ENCODE measurements at regions not wholly inside any gene's neighbourhood (a gene's known extent, or its start where the extent isn't known, plus 50 kb on each side); places are given as distances from the start of the nearest gene placed in this dataset.
"Not testable (repeated sequence)": the region's sequence is repeated elsewhere in the genome, so short reads cannot be mapped to it uniquely, and the experiment has no call there.

DNA sequence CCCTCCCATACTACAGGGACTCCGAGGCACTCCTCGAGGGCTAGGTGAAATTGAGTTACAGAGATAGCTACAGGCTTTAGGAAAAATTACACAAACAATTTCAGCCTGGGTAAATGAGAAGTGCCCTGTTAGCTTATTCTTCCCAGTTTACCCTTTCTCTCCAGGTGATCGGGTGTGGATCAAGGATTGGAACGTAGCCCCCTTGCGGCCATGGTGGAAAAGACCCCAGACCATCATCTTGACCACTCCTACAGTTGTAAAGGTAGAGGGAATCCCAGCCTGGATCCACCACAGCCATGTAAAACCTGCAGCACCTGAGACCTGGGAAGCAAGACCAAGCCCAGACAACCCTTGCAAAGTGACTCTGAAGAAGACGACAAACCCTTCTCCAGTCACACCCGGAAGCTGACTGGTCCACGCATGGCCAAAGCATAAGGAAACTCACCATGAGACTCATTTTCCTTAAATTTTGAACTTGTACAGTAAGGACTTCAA is 600.6 kb downstream of the UQCRFS1 start:
- no peak for DNase-seq (ENCODE audit: extremely low read depth, low read depth)
- TF ChIP-seq CTCF (IDR thresholded peaks at IDR 0.05; ENCODE audit: low read depth, low read length) = no peak

GRCh38 chr19:28611227-28611914 is 601.6 kb downstream of the UQCRFS1 start:
- DNase-seq (ENCODE audit: extremely low read depth, low read depth) = not testable (repeated sequence)

DNA sequence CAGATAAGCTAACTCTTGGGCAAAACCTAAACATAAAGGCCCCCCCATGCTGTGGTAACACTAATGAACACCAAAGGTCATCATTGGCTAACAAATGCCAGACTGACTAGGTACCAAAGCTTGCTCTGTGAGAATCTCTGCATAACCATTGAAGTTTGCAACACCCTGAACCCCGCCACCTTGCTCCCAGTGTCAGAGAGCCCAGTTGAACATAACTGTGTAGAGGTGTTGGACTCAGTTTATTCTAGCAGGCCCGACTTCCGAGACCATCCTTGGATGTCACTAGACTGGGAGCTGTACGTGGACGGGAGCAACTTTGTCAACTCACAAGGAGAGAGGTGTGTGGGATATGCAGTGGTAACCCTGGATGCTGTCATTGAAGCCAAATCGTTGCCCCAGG is 602.2 kb downstream of the UQCRFS1 start:
- no peak for TF ChIP-seq CTCF (IDR thresholded peaks at IDR 0.05; ENCODE audit: low read depth, low read length)
- no peak for DNase-seq (ENCODE audit: extremely low read depth, low read depth)

DNA sequence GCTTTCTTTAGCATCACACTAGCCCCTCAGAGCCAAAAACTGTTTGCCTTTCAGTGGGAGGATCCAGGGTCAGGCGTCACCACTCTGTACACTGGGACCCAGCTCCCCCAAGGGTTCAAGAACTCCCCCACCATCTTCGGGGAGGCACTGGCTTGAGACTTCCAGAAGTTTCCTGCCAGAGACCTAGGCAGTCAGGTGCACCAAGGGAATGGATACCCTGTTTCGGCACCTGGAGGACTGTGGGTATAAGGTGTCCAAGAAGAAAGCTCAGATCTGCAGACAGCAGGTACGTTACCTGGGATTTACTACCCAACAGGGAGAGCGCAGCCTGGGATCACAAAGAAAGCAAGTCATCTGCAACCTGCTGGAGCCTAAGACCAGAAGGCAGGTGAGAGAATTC is 603.0 kb downstream of the UQCRFS1 start:
- TF ChIP-seq CTCF (IDR thresholded peaks at IDR 0.05; ENCODE audit: low read depth, low read length) = no peak
- DNase-seq (ENCODE audit: extremely low read depth, low read depth) = no peak

DNA sequence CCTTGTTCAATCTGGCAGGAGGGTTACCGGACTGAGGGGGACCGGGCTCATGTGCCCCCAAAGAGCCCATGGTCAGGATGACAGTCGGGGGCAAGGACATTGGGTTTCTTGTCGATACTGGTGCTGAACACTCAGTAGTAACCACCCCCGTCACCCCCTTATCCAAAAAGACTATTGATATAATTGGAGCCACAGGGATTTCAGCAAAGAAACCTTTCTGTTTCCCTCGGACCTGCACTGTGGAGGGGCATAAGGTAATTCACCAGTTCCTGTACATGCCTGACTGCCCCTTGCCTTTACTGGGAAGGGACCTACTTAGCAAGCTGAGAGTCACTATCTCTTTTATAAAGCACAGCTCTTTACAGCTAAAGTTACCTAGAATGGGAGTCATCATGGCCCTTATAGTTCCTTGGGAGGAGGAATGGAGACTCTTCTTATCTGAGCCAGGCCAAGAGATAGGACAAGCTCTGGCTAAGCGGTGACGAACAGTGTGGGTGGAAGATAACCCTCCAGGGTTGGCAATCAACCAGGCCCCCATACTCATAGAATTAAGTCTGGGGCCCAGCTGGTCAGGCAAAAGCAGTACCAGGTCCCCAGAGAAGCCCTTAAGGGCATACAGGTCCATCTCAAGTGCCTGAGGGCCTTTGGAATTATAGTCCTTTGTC is 603.7 kb downstream of the UQCRFS1 start:
- TF ChIP-seq CTCF (IDR thresholded peaks at IDR 0.05; ENCODE audit: low read depth, low read length) = no peak
- DNase-seq (ENCODE audit: extremely low read depth, low read depth) = no peak

DNA sequence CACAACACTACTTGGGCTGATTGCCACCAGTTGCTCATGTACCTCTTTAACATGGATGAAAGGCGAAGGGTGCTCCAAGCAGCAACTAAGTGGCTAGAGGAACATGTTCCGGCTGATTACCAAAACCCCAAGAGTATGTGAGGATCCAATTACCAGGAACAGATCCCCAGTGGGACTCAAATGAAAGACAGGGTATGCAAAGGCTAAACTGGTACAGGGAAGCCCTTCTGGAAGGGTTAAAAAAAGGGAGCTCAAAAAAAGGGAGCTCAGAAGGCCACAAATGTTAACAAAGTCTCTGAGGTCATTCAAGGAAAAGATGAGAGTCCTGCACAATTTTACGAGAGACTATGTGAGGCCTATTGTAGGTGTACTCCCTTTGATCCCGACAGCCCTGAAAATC is 604.7 kb downstream of the UQCRFS1 start:
- no peak for TF ChIP-seq CTCF (IDR thresholded peaks at IDR 0.05; ENCODE audit: low read depth, low read length)
- DNase-seq (ENCODE audit: extremely low read depth, low read depth) = no peak

DNA sequence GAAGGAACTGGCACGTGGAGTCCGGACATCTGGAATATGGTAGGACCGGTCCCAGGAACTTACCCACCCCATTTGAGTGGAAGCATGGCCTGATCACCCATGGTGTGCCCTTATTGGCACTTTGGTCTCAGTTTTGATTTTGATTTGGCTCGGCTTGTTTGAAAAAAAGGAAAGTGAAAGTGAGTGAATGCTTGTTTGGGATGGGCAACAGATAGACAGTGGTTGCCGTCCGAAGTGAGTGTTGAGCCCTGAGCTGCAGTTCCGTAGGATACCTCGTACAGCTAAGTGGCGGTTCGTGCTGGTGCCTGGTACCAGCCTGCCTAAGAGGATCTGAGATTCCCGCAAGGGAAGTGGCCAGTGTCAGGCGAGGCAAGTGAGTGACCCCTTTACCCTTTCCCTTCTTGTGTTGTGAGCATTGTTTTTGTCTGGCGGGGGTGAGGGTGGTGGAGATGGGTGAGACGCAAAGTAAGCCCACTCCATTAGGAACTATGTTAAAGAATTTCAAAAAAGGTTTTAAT is 605.8 kb downstream of the UQCRFS1 start:
- no peak for TF ChIP-seq CTCF (IDR thresholded peaks at IDR 0.05; ENCODE audit: low read depth, low read length)
- no peak for DNase-seq (ENCODE audit: extremely low read depth, low read depth)

Data from AG09319 (cell line).